K562 (cell line): ENCODE measurements at regions not wholly inside any gene's neighbourhood (a gene's known extent, or its start where the extent isn't known, plus 50 kb on each side); places are given as distances from the start of the nearest gene placed in this dataset.

Experiments used
- ATAC-seq: fragments of 200-7000 bp; cut with Tn5 transposase; 3 replicates; pipeline ENCODE4 v1.9.1; 2020; ENCODE audit warnings: moderate library complexity
- BruUV-seq: library from RNA; stranded (reverse); fragments of 400-500 nt; replicated peaks from 2 replicates; lab custom pipeline; 2021; lab: Mats Ljungman, UMichigan
- CTCF ChIA-PET: fragments of 300-600 bp; formaldehyde crosslinking; extraction: SDS; loops from one replicate; lab custom pipeline; 2021; ENCODE audit warnings: low intra/inter-chr PET ratio; lab: Yijun Ruan, JAX
- POLR2A ChIA-PET: fragments of 300-600, 350-650 bp; sonication (Branson Sonifier 250); formaldehyde crosslinking; extraction: SDS; loops from one replicate; lab custom pipeline; 2021; ENCODE audit warnings: antibody characterized with exemption, inconsistent platforms; lab: Yijun Ruan, JAX
- DNase-seq, 4 experiments: peaks; one replicate each; pipeline versions ENCODE4 v3.0.0 to v3.0.0-alpha.2; 2011 to 2018; ENCODE audit warnings: low spot score in 3 of 4, mixed read lengths in 3 of 4; ENCODE audit errors: extremely low read depth in 1 of 4
- FAIRE-seq: peaks from 2 replicates; lab custom pipeline; 2011; peaks lifted over from hg19 to GRCh38; lab: Jason Lieb, UNC
- H2AFZ ChIP-seq: 2 replicates; pipeline ENCODE4 v1.6.0; 2011; ENCODE audit warnings: low read depth, low read length, control low read depth, inconsistent platforms
- H3K27ac ChIP-seq: fragments of 200-600 bp; 3 replicates; pipeline ENCODE4 v1.8.0; 2011; ENCODE audit warnings: low read depth, mild to moderate bottlenecking, control low read depth, inconsistent platforms, low read length, moderate library complexity, mixed read lengths; ENCODE audit errors: extremely low read depth
- H3K27me3 ChIP-seq, 2 experiments: fragments of 300-600 bp in 1 of 2; 2 replicates in 1 of 2; 3 replicates in 1 of 2; pipeline versions ENCODE4 v1.6.0 to v1.8.0; 2011; ENCODE audit warnings: inconsistent platforms in 2 of 2, low read length in 2 of 2, mild to moderate bottlenecking in 1 of 2, mixed read lengths in 1 of 2, moderate library complexity in 1 of 2; ENCODE audit not compliant: control insufficient read depth in 2 of 2, insufficient read depth in 2 of 2
- H3K36me3 ChIP-seq: fragments of 300-600 bp; 3 replicates; pipeline ENCODE4 v1.8.0; 2011; ENCODE audit warnings: mild to moderate bottlenecking, low read length, inconsistent platforms; ENCODE audit not compliant: control insufficient read depth, insufficient read depth
- H3K4me1 ChIP-seq, 2 experiments: fragments of 200-600 bp in 1 of 2; replicated peaks in 1 of 2; 2 replicates in 1 of 2; 3 replicates in 1 of 2; pipeline versions ENCODE4 v1.5.1 to v1.8.0; 2011; ENCODE audit warnings: inconsistent platforms in 2 of 2, low read length in 2 of 2, mild to moderate bottlenecking in 1 of 2, mixed read lengths in 1 of 2, moderate library complexity in 1 of 2; ENCODE audit not compliant: control insufficient read depth in 2 of 2, insufficient read depth in 2 of 2
- H3K4me2 ChIP-seq: 2 replicates; pipeline ENCODE4 v1.6.1; 2011; ENCODE audit warnings: low read length, control low read depth, inconsistent platforms, mixed read lengths; ENCODE audit not compliant: insufficient read depth
- H3K4me3 ChIP-seq: fragments of 200-600 bp; sonication (generic), shearing (Covaris generic); 2 replicates; pipeline ENCODE4 v1.5.1; 2016; ENCODE audit warnings: control low read depth, inconsistent platforms
- H3K79me2 ChIP-seq: fragments of 200-600 bp; 3 replicates; pipeline ENCODE4 v1.8.0; 2011; ENCODE audit warnings: low read length, inconsistent platforms; ENCODE audit not compliant: control insufficient read depth, insufficient read depth
- H3K9ac ChIP-seq, 2 experiments: 2 replicates each; pipeline versions ENCODE4 v1.6.0 to v1.6.1; 2011; ENCODE audit warnings: low read depth in 2 of 2, low read length in 2 of 2, control low read depth in 1 of 2, inconsistent platforms in 1 of 2, mild to moderate bottlenecking in 1 of 2, mixed read lengths in 1 of 2; ENCODE audit not compliant: insufficient read depth in 1 of 2
- H3K9me1 ChIP-seq: one replicate; pipeline ENCODE4 v1.6.0; 2011; ENCODE audit warnings: inconsistent platforms, mild to moderate bottlenecking, low read length, moderate library complexity; ENCODE audit not compliant: control insufficient read depth, insufficient read depth
- H3K9me3 ChIP-seq: replicated peaks from 2 replicates; pipeline ENCODE4 v1.5.1; 2011; ENCODE audit warnings: low read depth, low read length, inconsistent platforms; ENCODE audit not compliant: control insufficient read depth, insufficient read depth
- H4K20me1 ChIP-seq: replicated peaks from 2 replicates; pipeline ENCODE4 v1.6.1; 2011; ENCODE audit warnings: low read length, inconsistent platforms, mixed read lengths; ENCODE audit not compliant: control insufficient read depth, insufficient read depth
- KAT2B ChIP-seq: IDR thresholded peaks from one replicate; pipeline ENCODE4 v1.6.1; 2012; ENCODE audit warnings: low read depth, mild to moderate bottlenecking, control low read depth, inconsistent platforms, low read length, moderate library complexity
- NCOA1 ChIP-seq: fragments of 450-650 bp; IDR thresholded peaks from 2 replicates; pipeline ENCODE4 v1.6.1; 2016; ENCODE audit warnings: low read depth
- RAD21 ChIP-seq, 2 experiments: fragments of 250-450 bp in 1 of 2; fragments of 450-650 bp in 1 of 2; sonication (Bioruptor Pico) in 1 of 2; formaldehyde crosslinking in 1 of 2; IDR thresholded peaks in 1 of 2; conservative IDR thresholded peaks in 1 of 2; 2 replicates each; pipeline versions ENCODE4 v1.4.0 to v1.8.0; 2020 to 2022; ENCODE audit warnings: mild to moderate bottlenecking in 2 of 2, moderate library complexity in 1 of 2
- RBM34 ChIP-seq: fragments of 200-400 bp; formaldehyde crosslinking; IDR thresholded peaks from 2 replicates; pipeline ENCODE4 v1.6.1; 2018; ENCODE audit warnings: low read length, borderline replicate concordance; ENCODE audit not compliant: insufficient read depth
- SREBF2 ChIP-seq: sonication (generic); formaldehyde crosslinking; IDR thresholded peaks from 2 replicates; pipeline ENCODE4 v1.4.0; 2020; ENCODE audit warnings: mild to moderate bottlenecking, missing genetic modification reagents
- SRSF7 ChIP-seq: fragments of 200-400 bp; formaldehyde crosslinking; optimal IDR thresholded peaks from 2 replicates; pipeline ENCODE3; 2017; ENCODE audit warnings: mild to moderate bottlenecking, low read depth, low read length
- STAG1 ChIP-seq: sonication (generic); formaldehyde crosslinking; IDR thresholded peaks from 2 replicates; pipeline ENCODE4 v1.5.0; 2020; ENCODE audit warnings: missing genetic modification reagents, borderline replicate concordance
- ZNF165 ChIP-seq: fragments of 250-450 bp; sonication (Bioruptor Pico); IDR thresholded peaks from 2 replicates; pipeline ENCODE4 v1.4.0; 2020; ENCODE audit warnings: borderline replicate concordance
- ZNF583 ChIP-seq: fragments of 250-450 bp; sonication (Bioruptor Pico); IDR thresholded peaks from 2 replicates; pipeline ENCODE4 v1.4.0; 2020
- ZNF644 ChIP-seq: fragments of 200-800 bp; sonication (Bioruptor generic); IDR thresholded peaks from 2 replicates; pipeline ENCODE4 v1.6.1; 2016; ENCODE audit warnings: low read depth, missing genetic modification characterization, missing compliant biosample characterization
- WGBS: fragments of 100-300 bp; shearing (Covaris generic); methylation state at CpG from one replicate; pipeline ENCODE4 v1.1.6; 2016; ENCODE audit warnings: low coverage, mixed read lengths; ENCODE audit not compliant: insufficient coverage; ENCODE audit errors: missing lambda C conversion rate; 5-methylcytosine and 5-hydroxymethylcytosine counted together
- in situ Hi-C: fragments of 300-500 bp; cut with MboI; formaldehyde crosslinking; loops from 4 replicates; pipeline ENCODE4 v1.15.0; 2018; ENCODE audit warnings: inconsistent platforms, mixed read lengths
- intact Hi-C: fragments of 100-400 bp; cut with micrococcal nuclease; formaldehyde crosslinking; loops from 2 replicates; pipeline ENCODE4 v1.14.2; 2022
- TF ChIP-seq, protein P1 (sequence below): fragments of 200-800 bp; sonication (Bioruptor generic); IDR thresholded peaks from 2 replicates; pipeline ENCODE4 v1.6.1; 2017; ENCODE audit warnings: missing genetic modification characterization, missing compliant biosample characterization
- TF ChIP-seq, protein P2 (sequence below), 3 experiments: IDR thresholded peaks in 2 of 3; conservative IDR thresholded peaks in 1 of 3; 2 replicates each; pipeline ENCODE4 v1.5.1; 2011 to 2012; ENCODE audit warnings: low read length in 3 of 3, mild to moderate bottlenecking in 3 of 3, control low read depth in 2 of 3, improper control_type of control experiment in 1 of 3, inconsistent platforms in 1 of 3, low read depth in 1 of 3, mixed read lengths in 1 of 3, moderate library complexity in 1 of 3; ENCODE audit not compliant: insufficient read depth in 2 of 3

DNA sequence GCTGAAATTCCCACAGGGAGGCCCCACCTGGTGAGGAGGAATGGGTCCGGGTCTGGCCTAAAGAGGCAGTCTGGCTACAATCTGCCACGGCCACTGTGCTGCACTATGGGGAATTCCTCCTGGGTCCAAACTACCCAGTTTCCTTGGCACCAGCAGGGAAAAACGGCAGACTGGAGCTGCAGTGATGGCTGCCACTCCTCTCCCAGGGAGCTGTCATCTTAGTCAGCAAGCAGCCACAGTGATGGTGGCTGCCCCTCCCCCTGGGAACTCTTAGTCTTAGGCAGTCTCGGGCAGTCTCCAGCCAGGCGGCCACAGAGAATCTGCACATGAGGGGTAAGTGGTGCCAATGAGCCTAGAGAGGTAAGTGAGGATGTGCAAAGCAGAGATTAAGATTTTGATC, 205.8 kb downstream of the TMEM38B start:
- Histone ChIP-seq H3K27ac (no peak overlapping the region), H3K4me3 (no peak overlapping the region), H3K79me2 (no peaks in the 10 kb centered on the region), H4K20me1 (no peaks in the 10 kb centered on the region), H3K4me1 (no peaks in the 10 kb centered on the region), H3K36me3 (no peaks in the 10 kb centered on the region)
- 3% methylated on average over 5 of the region's 5 CpGs for WGBS
- POLR2A ChIA-PET: no interaction called here
- ATAC-seq: no peak
- no peak for TF ChIP-seq ZNF165 (CRISPR knock-in tag)
- no peak for TF ChIP-seq NCOA1
- no peak for TF ChIP-seq ZNF644
- no peak for TF ChIP-seq SRSF7
- TF ChIP-seq SREBF2 (CRISPR knock-in tag): no peak
- TF ChIP-seq, all 486 proteins: peak for 0
- no peaks in the 10 kb centered on the region for H3K27me3 ChIP-seq
- peaks cover 2% of the 10 kb centered on the region for H3K9me1 ChIP-seq
- DNase-seq (no peak), FAIRE-seq (no peak)
- CTCF ChIA-PET: no interaction called here
- intact Hi-C loops (no loop called here), in situ Hi-C loops (no loop called here)
- H3K9me3 ChIP-seq: no peaks in the 10 kb centered on the region
- no peak overlapping the region for H3K9ac ChIP-seq
- BruUV-seq: no TSS peak
- H3K4me2 ChIP-seq: no peak overlapping the region
- no peak overlapping the region for H2AFZ ChIP-seq

DNA sequence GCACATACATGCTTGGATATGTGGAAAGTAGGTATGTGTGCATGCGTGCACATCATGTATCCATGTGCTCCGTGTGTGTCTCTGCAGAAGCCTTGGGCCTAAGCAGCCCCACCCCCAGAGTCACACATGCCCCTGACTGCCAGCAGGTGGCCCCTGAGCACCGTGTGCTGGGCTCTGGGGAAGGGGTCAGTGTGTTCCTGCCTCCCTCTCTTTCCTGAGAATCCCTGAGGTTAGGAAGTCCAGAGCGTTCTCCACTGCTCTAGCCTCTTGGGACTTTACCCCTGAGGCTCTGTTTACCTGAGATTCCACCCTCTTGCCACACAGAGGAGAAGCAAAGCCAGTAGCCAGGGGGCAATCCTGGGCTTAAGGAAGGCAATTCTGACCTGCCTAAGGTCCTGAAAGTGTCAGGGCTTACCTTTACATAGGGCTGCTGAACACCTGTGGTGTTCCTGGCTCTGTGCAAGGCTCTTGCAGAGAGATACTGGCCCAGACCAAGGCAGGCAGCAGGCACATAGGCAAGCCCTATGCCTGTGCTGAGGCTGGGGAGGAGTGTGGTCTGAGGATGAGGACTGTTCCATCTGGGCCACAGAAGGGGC, 207.3 kb downstream of the TMEM38B start:
- ChIA-PET POLR2A (no interaction called here), CTCF (no interaction called here)
- WGBS: 0% methylated on average over 3 of the region's 4 CpGs
- Histone ChIP-seq H3K27me3 (no peaks in the 10 kb centered on the region), H3K9me1 (peaks cover 2% of the 10 kb centered on the region), H3K79me2 (no peaks in the 10 kb centered on the region), H3K4me1 (no peaks in the 10 kb centered on the region), H3K4me3 (no peak overlapping the region), H3K9ac (no peak overlapping the region), H3K36me3 (no peaks in the 10 kb centered on the region), H3K9me3 (no peaks in the 10 kb centered on the region), H3K27ac (no peak overlapping the region), H2AFZ (no peak overlapping the region), H3K4me2 (no peak overlapping the region), H4K20me1 (no peaks in the 10 kb centered on the region)
- BruUV-seq: no TSS peak
- peak; percentile 65 for FAIRE-seq
- peak; percentile 40 to 66 (median 63) for DNase-seq
- peak; percentile 99 for ATAC-seq
- intact Hi-C loops: loop anchor here (1.0 kb wide), 1 partner anchor 1271 kb away; no protein-coding TSS in a partner anchor
- in situ Hi-C loops: no loop called here
- TF ChIP-seq ZNF583 (no peak), KAT2B (no peak), STAG1 (CRISPR knock-in tag) (peak; percentile 42; the same call in 1 of the 2 replicates), RBM34 (no peak), RAD21 (CRISPR knock-in tag; conservative IDR thresholded peaks at IDR 0.05 in 1 of 2, IDR thresholded peaks at IDR 0.05 in 1 of 2) (peak; percentile 45 to 76; a peak in 3 of 4 replicates)
- TF ChIP-seq, protein P1, sequence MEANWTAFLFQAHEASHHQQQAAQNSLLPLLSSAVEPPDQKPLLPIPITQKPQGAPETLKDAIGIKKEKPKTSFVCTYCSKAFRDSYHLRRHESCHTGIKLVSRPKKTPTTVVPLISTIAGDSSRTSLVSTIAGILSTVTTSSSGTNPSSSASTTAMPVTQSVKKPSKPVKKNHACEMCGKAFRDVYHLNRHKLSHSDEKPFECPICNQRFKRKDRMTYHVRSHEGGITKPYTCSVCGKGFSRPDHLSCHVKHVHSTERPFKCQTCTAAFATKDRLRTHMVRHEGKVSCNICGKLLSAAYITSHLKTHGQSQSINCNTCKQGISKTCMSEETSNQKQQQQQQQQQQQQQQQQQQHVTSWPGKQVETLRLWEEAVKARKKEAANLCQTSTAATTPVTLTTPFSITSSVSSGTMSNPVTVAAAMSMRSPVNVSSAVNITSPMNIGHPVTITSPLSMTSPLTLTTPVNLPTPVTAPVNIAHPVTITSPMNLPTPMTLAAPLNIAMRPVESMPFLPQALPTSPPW (CRISPR knock-in tag): peak; percentile 42; the same call in 1 of the 2 replicates
- TF ChIP-seq, protein P2, sequence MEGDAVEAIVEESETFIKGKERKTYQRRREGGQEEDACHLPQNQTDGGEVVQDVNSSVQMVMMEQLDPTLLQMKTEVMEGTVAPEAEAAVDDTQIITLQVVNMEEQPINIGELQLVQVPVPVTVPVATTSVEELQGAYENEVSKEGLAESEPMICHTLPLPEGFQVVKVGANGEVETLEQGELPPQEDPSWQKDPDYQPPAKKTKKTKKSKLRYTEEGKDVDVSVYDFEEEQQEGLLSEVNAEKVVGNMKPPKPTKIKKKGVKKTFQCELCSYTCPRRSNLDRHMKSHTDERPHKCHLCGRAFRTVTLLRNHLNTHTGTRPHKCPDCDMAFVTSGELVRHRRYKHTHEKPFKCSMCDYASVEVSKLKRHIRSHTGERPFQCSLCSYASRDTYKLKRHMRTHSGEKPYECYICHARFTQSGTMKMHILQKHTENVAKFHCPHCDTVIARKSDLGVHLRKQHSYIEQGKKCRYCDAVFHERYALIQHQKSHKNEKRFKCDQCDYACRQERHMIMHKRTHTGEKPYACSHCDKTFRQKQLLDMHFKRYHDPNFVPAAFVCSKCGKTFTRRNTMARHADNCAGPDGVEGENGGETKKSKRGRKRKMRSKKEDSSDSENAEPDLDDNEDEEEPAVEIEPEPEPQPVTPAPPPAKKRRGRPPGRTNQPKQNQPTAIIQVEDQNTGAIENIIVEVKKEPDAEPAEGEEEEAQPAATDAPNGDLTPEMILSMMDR (IDR thresholded peaks at IDR 0.05 in 2 of 3, conservative IDR thresholded peaks at IDR 0.05 in 1 of 3; ENCODE audit: insufficient read depth in 2 of 3, low read depth in 1 of 3, low read length in 3 of 3): peak; percentile 61 to 78 (median 74)
